HG02610 (cell line): ENCODE measurements at regions not wholly inside any gene's neighbourhood (a gene's known extent, or its start where the extent isn't known, plus 50 kb on each side); places are given as distances from the start of the nearest gene placed in this dataset.
"Not testable (repeated sequence)": the region's sequence is repeated elsewhere in the genome, so short reads cannot be mapped to it uniquely, and the experiment has no call there.

Experiments used
- ATAC-seq: cut with Tn5 transposase; IDR thresholded peaks from one replicate; pipeline ENCODE4 v1.9.1; 2021; ENCODE audit warnings: mild to moderate bottlenecking, moderate library complexity; ENCODE audit not compliant: unreplicated experiment

DNA sequence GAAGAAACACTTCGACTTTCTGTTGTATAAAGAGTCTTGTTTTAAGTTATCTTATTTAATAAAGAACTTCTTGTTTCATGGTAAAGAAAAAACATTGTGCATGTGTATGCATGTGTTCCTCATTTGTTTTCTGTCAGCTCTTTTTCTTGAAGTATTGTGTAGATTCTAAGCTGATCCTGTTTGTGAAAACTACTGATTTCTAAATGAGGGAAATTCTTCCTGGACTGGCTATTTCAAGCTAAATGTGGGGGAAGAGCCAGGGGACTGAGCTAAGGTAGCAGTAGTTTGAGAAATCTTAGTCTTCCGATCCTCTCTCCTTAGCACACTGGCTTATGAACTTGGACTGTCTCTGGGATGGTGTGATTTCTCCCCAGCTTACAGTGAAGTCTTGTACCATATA lies 56.4 kb upstream of the RBMS1 start:
- no peak for ATAC-seq

DNA sequence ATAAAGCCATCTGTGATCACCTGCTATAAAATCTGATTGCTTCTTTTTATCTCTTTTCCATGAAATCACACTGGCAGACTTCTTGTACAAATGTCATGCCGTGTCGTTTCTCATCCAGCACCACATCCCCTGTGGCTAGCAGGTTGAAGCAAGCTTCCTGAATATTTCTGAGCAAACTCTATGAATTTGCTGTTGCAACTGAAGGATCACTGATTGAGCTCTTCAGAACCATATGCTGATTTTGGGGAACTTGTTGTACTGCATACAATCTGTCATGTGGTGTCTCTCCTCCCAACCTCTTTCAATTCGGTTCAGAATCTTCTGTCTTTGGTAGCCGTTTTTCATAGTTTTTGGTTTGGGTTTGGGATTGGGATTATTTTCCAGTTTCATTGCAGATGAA lies 57.7 kb upstream of the RBMS1 start:
- no peak for ATAC-seq

DNA sequence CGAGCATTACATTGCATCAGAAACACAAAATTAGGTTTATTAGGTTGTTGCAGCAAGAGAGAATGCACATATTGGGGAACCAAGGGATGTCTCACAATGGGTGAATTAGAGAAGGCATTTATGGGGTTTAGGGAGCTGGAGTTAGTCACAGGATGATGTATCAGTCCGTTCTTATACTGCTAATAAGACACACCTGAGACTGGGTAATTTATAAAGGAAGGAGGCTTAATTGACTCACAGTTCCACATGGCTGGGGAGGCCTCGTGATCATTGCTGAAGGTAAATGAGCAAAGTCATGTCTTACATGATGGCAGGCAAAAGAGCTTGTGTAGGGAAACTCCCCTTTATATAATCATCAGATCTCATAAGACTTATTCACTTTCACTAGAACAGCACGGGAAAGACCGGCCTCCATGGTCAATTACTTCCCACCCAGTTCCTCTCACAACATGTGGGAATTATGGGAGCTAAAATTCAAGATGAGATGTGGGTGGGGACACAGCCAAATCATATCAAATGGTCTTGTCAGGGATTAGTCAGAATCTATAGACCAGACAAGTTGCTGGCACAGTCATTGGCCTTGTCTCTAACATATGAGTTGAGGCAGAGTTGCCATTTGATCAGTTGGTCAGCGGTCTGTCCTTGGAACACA lies 61.9 kb upstream of the RBMS1 start:
- ATAC-seq, result no peak

DNA sequence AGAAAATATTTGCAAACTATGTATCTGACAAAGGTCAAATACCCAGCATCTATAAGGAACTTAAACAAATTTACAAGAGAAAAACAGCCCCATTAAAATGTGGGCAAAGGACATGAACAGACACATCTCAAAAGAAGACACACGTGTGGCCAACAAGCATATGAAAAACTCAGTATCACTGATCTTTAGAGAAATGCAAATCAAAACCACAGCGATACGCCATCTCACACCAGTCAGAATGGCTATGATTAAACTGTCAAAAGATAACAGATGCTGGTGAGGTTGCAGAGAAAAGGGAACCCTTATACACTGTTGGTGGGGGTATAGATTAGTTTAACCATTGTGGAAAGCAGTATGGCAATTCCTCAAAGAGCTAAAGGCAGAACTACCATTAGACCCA lies 64.3 kb upstream of the RBMS1 start:
- ATAC-seq, result no peak

DNA sequence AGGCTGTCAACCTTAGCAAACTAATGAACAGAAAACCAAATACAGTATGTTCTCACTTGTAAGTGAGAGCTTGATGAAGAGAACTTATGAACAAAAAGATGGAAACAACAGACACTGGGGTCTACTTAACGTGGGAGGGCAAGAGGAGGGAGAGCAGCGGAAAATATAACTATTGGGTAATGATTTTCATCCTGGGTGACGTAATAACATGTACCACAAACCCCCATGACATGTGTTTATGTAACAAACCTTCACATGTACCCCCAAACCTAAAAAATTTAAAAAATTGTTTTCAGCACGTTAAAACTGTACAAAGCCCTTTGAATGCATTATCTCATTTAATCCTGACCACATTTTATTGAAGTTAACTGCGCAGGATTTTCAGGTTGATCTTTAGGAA lies 64.9 kb upstream of the RBMS1 start:
- no peak for ATAC-seq

DNA sequence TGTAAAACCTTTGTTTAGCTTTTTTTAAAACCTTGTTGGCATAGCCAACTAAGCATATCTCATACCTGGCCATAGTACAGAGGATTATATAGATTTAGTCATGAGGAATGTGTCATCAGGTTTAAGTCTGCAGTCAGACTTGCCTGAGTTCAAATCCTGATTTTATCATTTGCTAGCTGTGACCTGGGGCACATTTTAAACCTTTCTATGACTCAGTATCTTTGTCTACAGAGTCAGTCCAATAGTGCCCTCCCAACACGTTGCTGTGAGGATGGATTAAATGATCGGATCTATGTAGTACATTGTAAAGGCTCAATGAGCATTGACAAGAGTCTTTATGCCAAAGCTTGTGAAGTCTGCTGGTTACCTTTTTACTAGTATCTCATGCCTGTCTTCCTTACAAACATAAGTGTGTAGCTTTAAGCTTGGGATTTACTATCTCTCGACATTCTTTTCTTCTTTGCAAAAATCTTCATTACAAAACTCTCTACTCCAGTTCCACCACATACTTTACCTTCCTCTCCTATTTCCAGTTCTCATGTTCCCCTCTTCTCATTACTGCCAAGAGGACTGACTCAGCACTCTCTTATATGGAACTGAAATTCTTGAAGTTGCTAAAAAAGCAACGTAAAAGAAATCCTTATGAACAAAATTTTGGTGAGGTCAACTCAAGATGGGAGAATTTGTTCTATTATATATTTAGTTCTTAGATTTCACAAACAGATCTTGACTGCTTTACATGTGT lies 68.1 kb upstream of the RBMS1 start:
- no peak for ATAC-seq

DNA sequence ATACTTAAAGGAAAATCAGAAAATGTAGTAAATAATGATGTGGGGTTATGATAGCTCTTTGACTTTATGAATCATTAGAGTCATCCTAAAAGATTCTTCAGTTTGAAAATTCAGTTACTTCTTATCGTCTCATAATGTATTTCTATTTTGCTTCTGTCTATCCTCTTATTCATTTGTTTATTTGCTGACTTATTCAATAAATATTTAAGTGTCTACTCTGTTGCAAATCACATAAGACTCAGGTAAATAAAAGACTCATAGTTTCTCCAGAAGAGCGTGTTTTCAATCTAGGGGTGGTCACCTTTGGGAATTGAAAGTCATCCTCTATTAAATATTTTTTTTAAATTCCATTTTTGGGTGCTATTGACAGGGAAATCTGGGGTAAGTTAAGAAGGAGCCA lies 69.1 kb upstream of the RBMS1 start:
- no peak for ATAC-seq

DNA sequence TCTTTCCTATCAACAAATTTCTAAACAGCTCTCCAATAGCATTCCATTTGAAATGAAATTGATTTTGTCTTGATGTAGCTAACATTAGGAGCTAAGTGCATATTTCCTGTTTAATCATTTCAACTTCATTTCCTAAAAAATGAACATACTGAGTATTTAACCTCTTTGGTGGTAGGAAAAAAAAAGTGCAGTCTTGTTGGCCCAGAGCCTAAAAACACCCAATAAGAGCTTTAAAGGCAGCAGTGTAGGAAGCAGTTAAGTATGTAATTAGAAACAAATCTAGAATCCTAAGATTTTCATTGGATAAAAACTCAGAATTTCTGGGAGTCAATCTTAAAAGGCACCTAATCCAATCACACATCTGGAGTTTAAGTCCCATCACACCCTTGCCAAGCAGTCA lies 71.0 kb upstream of the RBMS1 start:
- no peak for ATAC-seq

DNA sequence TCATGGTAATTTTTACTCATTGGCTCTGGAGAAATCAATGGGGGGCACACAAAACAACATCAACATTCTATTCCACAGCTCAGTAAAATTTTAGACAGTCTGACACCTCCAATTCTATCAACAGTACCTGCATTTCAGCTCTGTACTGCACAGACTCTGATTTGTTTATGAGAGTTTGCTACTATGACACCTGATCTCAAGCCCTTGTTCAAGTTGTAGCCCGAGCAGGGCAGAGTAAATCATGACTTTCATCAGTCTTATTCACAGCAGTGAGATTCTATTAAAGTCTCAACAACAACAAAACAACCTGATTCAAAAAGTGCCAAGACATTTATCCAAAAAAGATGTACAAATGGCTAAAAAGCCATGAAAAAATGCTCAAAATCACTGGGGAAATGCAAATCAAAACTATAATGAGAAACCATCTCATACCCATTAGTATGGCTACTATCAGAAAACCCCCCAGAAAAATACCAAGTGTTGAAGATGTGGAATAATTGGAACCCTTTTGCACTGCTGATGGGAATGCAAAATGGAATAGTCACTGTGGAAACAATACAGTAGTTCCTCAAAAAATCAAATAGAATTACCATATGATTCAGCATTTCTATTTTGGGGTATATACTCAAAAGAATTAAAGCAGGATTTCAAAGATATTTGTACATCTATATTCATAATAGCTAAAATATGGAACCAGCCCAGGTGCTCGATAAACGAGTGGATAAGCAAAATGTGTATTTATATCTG lies 71.7 kb upstream of the RBMS1 start:
- no peak for ATAC-seq

DNA sequence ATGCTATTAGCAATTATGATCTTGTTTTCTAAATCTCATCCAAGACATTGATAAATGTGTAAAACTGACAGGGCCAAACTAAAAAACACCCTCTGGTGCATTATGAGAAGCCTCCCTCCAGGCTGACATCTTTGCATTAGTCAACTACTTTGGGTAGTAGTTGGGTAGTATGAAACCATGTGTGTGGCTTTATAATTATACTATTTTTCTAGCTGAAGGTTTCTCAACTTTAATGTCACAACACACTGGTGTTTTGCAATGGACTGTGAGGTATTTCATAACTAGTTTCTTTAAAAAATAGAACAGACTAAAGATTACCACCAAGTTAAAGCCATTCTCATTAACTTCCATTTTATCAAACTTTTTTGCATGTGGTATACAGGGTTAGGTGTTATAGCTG lies 73.1 kb upstream of the RBMS1 start:
- ATAC-seq, result no peak

DNA sequence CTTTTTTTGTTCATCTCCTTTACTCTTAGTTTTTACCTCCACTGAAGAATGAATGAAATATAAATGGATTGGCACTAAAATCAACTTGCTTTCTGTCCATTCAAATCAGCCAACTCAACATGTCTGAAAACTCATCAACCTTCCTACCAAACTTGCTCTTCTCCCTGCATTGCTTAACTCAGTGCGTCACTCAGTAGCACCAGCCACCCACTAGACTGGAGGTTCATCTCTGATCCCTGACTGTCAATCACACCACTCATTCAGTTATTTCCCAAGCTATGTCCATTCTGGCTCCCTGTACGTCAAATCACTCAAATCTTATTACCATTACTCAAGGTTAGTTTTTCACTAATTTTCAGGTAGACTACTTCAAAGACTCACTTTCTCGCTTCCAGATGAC lies 75.2 kb upstream of the RBMS1 start:
- ATAC-seq, result no peak

DNA sequence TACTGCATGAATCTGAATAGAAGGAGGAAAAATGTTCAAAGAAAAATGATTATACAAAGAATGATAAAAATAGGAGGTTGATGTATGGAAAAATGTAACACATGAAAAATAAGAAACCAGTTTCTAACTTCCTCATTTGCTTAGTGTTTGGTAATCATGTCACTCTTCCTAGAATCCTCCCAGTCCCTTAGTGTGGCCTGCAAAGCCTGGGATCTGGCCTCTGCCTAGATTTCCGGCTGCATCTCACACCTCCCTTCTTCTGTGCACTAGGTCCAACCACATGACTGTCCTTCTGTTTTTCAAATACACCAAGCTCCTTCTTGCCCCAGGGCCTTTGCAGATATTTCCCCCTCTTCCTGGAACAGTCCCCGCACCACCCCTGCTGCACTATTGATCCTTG lies 76.8 kb upstream of the RBMS1 start:
- no peak for ATAC-seq

DNA sequence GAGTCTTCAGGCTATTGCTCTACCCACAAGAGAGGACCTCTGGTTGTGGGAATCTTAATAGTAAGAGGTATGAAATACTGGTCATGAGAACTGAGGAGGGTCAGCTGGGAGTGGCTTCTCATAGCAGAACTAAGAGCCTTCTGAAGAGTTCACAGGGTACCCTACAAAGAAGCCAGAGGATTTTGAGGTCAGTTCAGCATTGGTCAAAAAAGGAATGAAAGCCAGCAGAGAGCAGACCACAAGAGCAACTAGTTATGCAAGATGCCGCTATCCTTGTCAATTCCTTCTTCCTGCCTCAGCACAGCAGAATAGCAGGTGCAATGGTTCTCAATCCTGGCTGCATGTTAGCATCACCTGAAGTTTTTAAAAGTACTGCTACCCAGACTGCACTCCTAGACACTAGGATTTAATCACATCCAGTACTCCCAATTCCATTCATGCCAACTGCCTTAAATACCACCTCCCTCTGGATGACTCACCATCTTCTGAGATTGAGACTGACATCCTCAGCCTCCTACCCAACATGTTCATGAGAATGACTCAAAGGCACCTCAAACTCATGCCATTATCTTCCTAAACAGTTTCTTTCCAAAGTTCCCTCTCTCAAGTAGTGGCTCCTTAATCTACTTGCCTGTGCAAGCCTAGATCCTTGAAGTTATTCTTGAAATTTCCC lies 81.0 kb upstream of the RBMS1 start:
- no peak for ATAC-seq

DNA sequence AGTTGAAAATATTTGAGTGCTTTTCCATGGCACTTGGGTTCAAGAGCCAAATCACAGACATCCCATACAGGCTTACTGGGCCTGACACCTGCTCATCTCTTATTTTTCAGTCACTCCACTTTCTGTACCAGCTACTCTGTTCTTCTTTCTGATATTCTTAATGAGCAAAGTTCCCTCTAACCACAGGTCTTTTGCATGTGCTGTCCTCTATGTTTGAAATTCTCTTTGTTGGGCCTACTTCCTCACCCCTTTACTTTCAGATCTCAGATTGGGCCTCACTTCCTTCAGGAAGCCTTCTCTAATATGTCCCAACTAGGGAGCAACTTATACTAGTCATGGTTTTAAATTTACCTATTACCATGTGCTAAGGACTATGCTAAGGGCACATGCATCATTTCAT lies 81.8 kb upstream of the RBMS1 start:
- no peak for ATAC-seq

DNA sequence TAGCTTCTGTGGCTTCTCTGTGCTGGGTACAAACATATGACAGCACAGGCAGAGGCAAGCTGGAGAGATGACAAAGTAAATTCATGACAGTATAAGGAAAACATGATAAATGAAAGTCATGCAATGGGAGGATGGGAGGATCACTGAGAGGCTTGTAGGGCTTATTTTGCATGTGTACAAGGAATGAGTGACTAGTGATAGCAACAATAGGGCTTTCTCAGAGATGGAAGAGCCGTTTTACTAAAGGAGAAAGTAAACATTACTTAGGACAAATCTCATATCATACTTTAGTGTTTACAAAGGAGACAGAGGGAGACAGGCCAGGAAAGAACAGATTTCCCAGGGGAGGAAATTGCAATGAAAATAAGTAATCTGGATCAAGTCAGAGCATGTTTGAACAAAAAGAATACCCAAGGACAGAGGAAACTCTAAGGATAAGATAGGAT lies 82.5 kb upstream of the RBMS1 start:
- no peak for ATAC-seq

DNA sequence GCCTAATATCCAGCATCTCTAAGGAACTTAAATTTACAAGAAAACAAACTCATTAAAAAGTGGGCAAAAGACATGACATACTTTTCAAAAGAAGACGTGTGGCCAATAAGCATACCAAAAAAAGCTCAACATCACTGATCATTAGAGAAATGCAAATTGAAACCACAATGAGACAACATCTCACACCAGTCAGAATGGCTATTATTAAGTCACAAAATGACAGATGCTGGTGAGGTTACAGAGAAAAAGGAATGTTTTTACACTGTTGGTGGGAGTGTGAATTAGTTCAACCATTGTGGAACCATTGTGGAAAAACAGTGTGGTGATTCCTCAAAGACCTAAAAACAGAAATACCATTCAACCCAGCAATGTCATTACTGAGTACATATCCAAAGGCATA lies 83.5 kb upstream of the RBMS1 start:
- not testable (repeated sequence) for ATAC-seq

DNA sequence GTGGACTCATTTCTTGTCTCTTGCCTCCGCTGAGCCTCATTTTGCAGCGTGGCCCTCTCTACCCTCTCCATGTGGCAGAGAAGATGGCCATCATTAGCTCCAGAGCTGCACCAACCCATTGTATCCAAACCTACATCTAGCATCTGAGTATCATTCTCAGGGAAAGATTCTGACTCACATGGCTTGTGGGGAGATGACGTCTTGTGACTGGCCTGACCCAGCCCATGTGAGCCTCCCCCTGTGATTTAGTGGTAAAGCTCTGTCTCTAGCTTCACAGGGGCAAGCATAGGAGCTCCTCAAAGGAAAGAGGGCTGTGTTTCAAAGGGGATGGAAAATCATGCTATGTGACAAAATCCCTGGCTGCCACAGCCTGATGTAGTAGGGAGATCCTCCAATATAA lies 87.4 kb upstream of the RBMS1 start:
- ATAC-seq, result no peak

DNA sequence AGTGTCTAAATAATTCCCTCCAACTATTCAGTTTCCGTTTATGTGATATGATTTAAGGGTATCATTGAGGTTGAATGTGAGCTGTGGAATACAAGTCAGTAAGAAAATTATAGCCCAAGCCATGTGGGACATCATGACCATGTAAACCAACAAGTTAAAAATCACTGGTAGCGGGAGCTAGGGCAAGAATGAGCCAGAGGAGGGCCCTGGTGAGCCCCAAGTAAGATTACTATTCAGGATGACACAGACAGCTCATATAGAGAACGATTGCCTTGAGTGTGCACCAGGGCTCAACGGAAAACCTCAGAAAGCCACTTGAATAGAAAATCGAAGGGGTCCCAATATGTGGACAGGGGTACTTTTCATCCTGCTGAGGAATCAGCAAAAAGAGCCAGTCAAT lies 87.8 kb upstream of the RBMS1 start:
- no peak for ATAC-seq

DNA sequence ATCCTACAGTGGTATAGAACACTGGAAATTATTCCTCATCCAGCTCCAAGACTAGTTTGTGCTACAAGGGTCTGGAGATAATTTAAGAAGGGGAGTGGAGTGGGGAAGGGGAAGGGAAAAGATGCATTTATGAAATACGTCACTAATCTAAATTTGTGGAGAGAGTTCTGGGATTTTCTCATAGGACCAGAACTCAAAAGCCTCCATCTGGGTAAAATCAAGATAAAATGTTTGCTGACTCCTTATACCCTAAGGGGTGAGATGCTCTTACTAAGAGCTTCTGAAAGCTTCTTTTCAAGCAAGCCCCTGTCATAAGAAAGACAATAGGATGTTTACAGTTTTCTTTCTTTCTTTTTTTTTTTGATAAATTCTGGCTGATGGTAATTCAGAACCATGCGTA lies 88.5 kb upstream of the RBMS1 start:
- no peak for ATAC-seq

DNA sequence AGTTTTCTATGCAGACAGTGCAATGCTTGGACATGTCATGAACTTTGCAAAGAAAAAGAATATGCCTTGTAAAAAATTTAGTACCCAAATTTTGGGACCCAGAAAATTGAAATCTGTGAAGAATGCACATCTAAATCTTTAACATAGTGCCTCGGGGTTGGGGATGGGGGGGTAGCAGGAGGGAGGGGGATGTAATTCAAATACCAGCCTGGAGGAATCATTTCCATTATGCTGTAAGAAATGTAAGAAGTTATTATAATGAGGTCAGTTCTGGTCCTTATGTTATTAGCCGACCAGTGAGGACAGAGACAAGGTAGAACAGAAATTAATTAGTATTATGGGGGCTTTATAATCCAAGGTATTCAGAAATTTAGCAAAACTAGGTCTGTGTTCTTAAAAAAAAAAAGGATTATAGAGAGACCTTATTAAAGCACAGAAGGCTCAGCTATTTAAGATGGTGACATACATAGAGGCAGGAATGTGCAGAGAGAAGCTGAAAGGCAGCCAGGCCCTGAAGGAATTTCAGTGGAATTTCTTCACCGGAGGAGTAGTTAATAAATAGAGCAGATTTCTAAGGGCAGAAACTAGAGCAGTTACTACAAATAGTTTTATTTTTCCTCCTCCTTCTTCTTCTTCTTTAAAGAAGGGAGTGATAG lies 89.0 kb upstream of the RBMS1 start:
- no peak for ATAC-seq

DNA sequence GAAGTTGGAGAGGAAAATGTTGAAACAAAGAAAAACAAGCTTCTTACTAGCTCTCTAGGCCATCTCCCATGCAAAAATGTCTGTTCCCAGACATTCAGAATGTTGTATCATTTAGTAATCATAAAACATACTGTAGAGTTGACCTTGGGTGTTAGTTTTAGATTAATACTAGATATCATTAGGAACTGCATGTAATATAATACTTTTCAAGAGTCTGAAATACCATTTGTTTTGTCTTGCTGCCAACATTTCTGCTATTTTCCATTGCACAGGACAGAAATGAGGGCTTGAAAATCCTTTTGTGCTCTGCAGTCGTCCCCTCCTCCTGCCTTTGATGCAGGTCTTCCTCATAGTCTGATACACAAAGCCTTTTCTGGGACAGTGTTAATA lies 89.5 kb upstream of the RBMS1 start:
- ATAC-seq, result no peak
